G401.6 (cell line): ENCODE measurements at regions not wholly inside any gene's neighbourhood (a gene's known extent, or its start where the extent isn't known, plus 50 kb on each side); places are given as distances from the start of the nearest gene placed in this dataset.
"Not testable (repeated sequence)": the region's sequence is repeated elsewhere in the genome, so short reads cannot be mapped to it uniquely, and the experiment has no call there.

Experiments
- FAIRE-seq: peaks from 2 replicates; lab custom pipeline; 2012; peaks lifted over from hg19 to GRCh38; lab: Jason Lieb, UNC

GRCh38 chr14:42482345-42482971 is 875.8 kb downstream of the LRFN5 start:
- FAIRE-seq = not testable (repeated sequence)

- not testable (repeated sequence) for FAIRE-seq
Measured at GRCh38 chr14:42481714-42482113, 875.0 kb downstream of the LRFN5 start.

GRCh38 chr14:42480255-42480654 is 873.6 kb downstream of the LRFN5 start:
- FAIRE-seq = no peak

GRCh38 chr14:42475289-42475688 is 868.6 kb downstream of the LRFN5 start:
- FAIRE-seq = no peak

GRCh38 chr14:42470427-42470719 is 863.7 kb downstream of the LRFN5 start:
- FAIRE-seq = no peak

- no peak for FAIRE-seq
Measured at GRCh38 chr14:42469637-42470426, 863.2 kb downstream of the LRFN5 start.

- FAIRE-seq = no peak
Measured at GRCh38 chr14:42460673-42461072, 854.0 kb downstream of the LRFN5 start.

- no peak for FAIRE-seq
Measured at GRCh38 chr14:42459171-42459685, 852.6 kb downstream of the LRFN5 start.

- no peak for FAIRE-seq
Measured at GRCh38 chr14:42441615-42442014, 834.9 kb downstream of the LRFN5 start.

- no peak for FAIRE-seq
Measured at GRCh38 chr14:42437809-42438208, 831.1 kb downstream of the LRFN5 start.

- no peak for FAIRE-seq
Measured at GRCh38 chr14:42429401-42429800, 822.7 kb downstream of the LRFN5 start.

- no peak for FAIRE-seq
Measured at GRCh38 chr14:42428996-42429395, 822.3 kb downstream of the LRFN5 start.

- no peak for FAIRE-seq
Measured at GRCh38 chr14:42424501-42424900, 817.8 kb downstream of the LRFN5 start.

- FAIRE-seq = no peak
Measured at GRCh38 chr14:42421377-42422078, 814.9 kb downstream of the LRFN5 start.

GRCh38 chr14:42420071-42420470 is 813.4 kb downstream of the LRFN5 start:
- FAIRE-seq = no peak

- FAIRE-seq = no peak
Measured at GRCh38 chr14:42407153-42407552, 800.5 kb downstream of the LRFN5 start.

- no peak for FAIRE-seq
Measured at GRCh38 chr14:42391146-42391834, 784.6 kb downstream of the LRFN5 start.

GRCh38 chr14:42378880-42379279 is 772.2 kb downstream of the LRFN5 start:
- FAIRE-seq = no peak

GRCh38 chr14:42378274-42378673 is 771.6 kb downstream of the LRFN5 start:
- FAIRE-seq = no peak

GRCh38 chr14:42374332-42374731 is 767.7 kb downstream of the LRFN5 start:
- no peak for FAIRE-seq

GRCh38 chr14:42370056-42370455 is 763.4 kb downstream of the LRFN5 start:
- no peak for FAIRE-seq

GRCh38 chr14:42368234-42368633 is 761.6 kb downstream of the LRFN5 start:
- FAIRE-seq = no peak

- FAIRE-seq = no peak
Measured at GRCh38 chr14:42353315-42353714, 746.6 kb downstream of the LRFN5 start.
